Sigmoid colon (tissue), 4 donors: ENCODE measurements at regions not wholly inside any gene's neighbourhood (a gene's known extent, or its start where the extent isn't known, plus 50 kb on each side); places are given as distances from the start of the nearest gene placed in this dataset.

ENCODE experiments used
- POLR2AphosphoS5 ChIP-seq, 4 donors: sonication (generic); formaldehyde crosslinking; IDR thresholded peaks; one replicate each; pipeline ENCODE4 v1.6.1; 2017; ENCODE audit warnings: antibody characterized with exemption in 4 of 4
- TF ChIP-seq, protein P1 (sequence below), 4 experiments: fragments of 450-650 bp in 3 of 4; fragments of 200-600 bp in 1 of 4; IDR thresholded peaks; one replicate each; pipeline ENCODE4 v1.5.1; 2016 to 2019; ENCODE audit warnings: antibody characterized with exemption in 4 of 4, mild to moderate bottlenecking in 3 of 4, moderate library complexity in 2 of 4

GRCh38 chr2:176872406-176872805 lies 340.2 kb upstream of the HNRNPA3 start:
- TF ChIP-seq, protein P1, sequence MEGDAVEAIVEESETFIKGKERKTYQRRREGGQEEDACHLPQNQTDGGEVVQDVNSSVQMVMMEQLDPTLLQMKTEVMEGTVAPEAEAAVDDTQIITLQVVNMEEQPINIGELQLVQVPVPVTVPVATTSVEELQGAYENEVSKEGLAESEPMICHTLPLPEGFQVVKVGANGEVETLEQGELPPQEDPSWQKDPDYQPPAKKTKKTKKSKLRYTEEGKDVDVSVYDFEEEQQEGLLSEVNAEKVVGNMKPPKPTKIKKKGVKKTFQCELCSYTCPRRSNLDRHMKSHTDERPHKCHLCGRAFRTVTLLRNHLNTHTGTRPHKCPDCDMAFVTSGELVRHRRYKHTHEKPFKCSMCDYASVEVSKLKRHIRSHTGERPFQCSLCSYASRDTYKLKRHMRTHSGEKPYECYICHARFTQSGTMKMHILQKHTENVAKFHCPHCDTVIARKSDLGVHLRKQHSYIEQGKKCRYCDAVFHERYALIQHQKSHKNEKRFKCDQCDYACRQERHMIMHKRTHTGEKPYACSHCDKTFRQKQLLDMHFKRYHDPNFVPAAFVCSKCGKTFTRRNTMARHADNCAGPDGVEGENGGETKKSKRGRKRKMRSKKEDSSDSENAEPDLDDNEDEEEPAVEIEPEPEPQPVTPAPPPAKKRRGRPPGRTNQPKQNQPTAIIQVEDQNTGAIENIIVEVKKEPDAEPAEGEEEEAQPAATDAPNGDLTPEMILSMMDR (IDR thresholded peaks at IDR 0.05): no peak
- no peak for TF ChIP-seq POLR2AphosphoS5 (IDR thresholded peaks at IDR 0.05)
